Peyer's patch (tissue), 4 donors: ENCODE measurements at regions not wholly inside any gene's neighbourhood (a gene's known extent, or its start where the extent isn't known, plus 50 kb on each side); places are given as distances from the start of the nearest gene placed in this dataset.
"Not testable (repeated sequence)": the region's sequence is repeated elsewhere in the genome, so short reads cannot be mapped to it uniquely, and the experiment has no call there.

Source experiments
- DNase-seq, 3 donors: peaks; one replicate each; pipeline ENCODE4 v3.0.0-alpha.2; 2017 to 2019
- H3K27ac ChIP-seq, 4 donors: fragments of 200-600 bp; sonication (generic); one replicate each; pipeline ENCODE4 v1.5.1; 2016 to 2019
- H3K27me3 ChIP-seq, 2 donors: fragments of 200-600 bp; sonication (generic); one replicate each; pipeline ENCODE4 v1.5.1; 2019
- H3K36me3 ChIP-seq, 3 donors: fragments of 200-600 bp; sonication (generic); one replicate each; pipeline ENCODE4 v1.5.1; 2016 to 2019
- H3K4me1 ChIP-seq, 4 donors: fragments of 200-600 bp; sonication (generic); one replicate each; pipeline ENCODE4 v1.5.1; 2016 to 2019
- H3K4me3 ChIP-seq, 4 donors: fragments of 200-600 bp; sonication (generic); 1 replicate in 3 of 4; 2 replicates in 1 of 4; pipeline ENCODE4 v1.5.1; 2016 to 2019; ENCODE audit warnings: mild to moderate bottlenecking in 1 of 4
- H3K9me3 ChIP-seq, 4 donors: fragments of 200-600 bp; sonication (generic); one replicate each; pipeline ENCODE4 v1.5.1; 2016 to 2019; ENCODE audit warnings: mild to moderate bottlenecking in 1 of 4
- CTCF ChIP-seq, 6 experiments: fragments of 450-650 bp in 4 of 6; fragments of 200-600 bp in 2 of 6; sonication (generic) in 1 of 6; IDR thresholded peaks; one replicate each; pipeline ENCODE4 v1.5.1; 2017 to 2019; ENCODE audit warnings: antibody characterized with exemption in 6 of 6, mild to moderate bottlenecking in 3 of 6, moderate library complexity in 1 of 6
- POLR2A ChIP-seq, 2 donors: fragments of 450-650 bp; IDR thresholded peaks; one replicate each; pipeline ENCODE4 v1.5.1; 2017; ENCODE audit warnings: antibody characterized with exemption in 2 of 2, mild to moderate bottlenecking in 2 of 2, moderate library complexity in 2 of 2

GRCh38 chr2:62654876-62655359, 50.6 kb upstream of the EHBP1 start:
- H3K4me3 ChIP-seq = no peak overlapping the region
- DNase-seq = no peak
- no peaks in the 10 kb centered on the region for H3K9me3 ChIP-seq
- H3K36me3 ChIP-seq = no peaks in the 10 kb centered on the region
- TF ChIP-seq CTCF (IDR thresholded peaks at IDR 0.05) (no peak), POLR2A (IDR thresholded peaks at IDR 0.05) (no peak)
- no peaks in the 10 kb centered on the region for H3K27me3 ChIP-seq
- no peaks in the 10 kb centered on the region for H3K4me1 ChIP-seq
- H3K27ac ChIP-seq = no peak overlapping the region

- H3K36me3 ChIP-seq = no peaks in the 10 kb centered on the region
- no peaks in the 10 kb centered on the region for H3K9me3 ChIP-seq
- H3K27ac ChIP-seq = no peak overlapping the region
- H3K27me3 ChIP-seq = no peaks in the 10 kb centered on the region
- TF ChIP-seq POLR2A (IDR thresholded peaks at IDR 0.05) (no peak), CTCF (IDR thresholded peaks at IDR 0.05) (no peak)
- no peak for DNase-seq
- no peaks in the 10 kb centered on the region for H3K4me1 ChIP-seq
- no peak overlapping the region for H3K4me3 ChIP-seq
Measured at GRCh38 chr2:62654423-62654791, 51.1 kb upstream of the EHBP1 start.

- H3K27me3 ChIP-seq = no peaks in the 10 kb centered on the region
- no peaks in the 10 kb centered on the region for H3K4me1 ChIP-seq
- TF ChIP-seq POLR2A (IDR thresholded peaks at IDR 0.05) = no peak
- no peak for TF ChIP-seq CTCF (IDR thresholded peaks at IDR 0.05)
- no peak overlapping the region for H3K27ac ChIP-seq
- DNase-seq = no peak
- no peaks in the 10 kb centered on the region for H3K9me3 ChIP-seq
- H3K4me3 ChIP-seq = no peak overlapping the region
- no peaks in the 10 kb centered on the region for H3K36me3 ChIP-seq
Measured at GRCh38 chr2:62653582-62654422, 51.7 kb upstream of the EHBP1 start.

GRCh38 chr2:62649087-62649486, 56.4 kb upstream of the EHBP1 start:
- H3K36me3 ChIP-seq, H3K4me1 ChIP-seq, H3K27ac ChIP-seq, DNase-seq, H3K4me3 ChIP-seq, H3K27me3 ChIP-seq, H3K9me3 ChIP-seq: not testable (repeated sequence)

- no peak overlapping the region for H3K27ac ChIP-seq
- no peaks in the 10 kb centered on the region for H3K36me3 ChIP-seq
- H3K27me3 ChIP-seq = no peaks in the 10 kb centered on the region
- no peak for DNase-seq
- no peak overlapping the region for H3K4me3 ChIP-seq
- no peak for TF ChIP-seq POLR2A (IDR thresholded peaks at IDR 0.05)
- no peak for TF ChIP-seq CTCF (IDR thresholded peaks at IDR 0.05)
- H3K9me3 ChIP-seq = no peaks in the 10 kb centered on the region
- peaks cover 0 to 7% (median 0%) of the 10 kb centered on the region in 4 donors for H3K4me1 ChIP-seq
Measured at GRCh38 chr2:62643100-62643471, 62.4 kb upstream of the EHBP1 start.

GRCh38 chr2:62642429-62643099, 62.9 kb upstream of the EHBP1 start:
- H3K27ac ChIP-seq = no peak overlapping the region
- no peak overlapping the region for H3K4me3 ChIP-seq
- TF ChIP-seq POLR2A (IDR thresholded peaks at IDR 0.05) = no peak
- TF ChIP-seq CTCF (IDR thresholded peaks at IDR 0.05) = no peak
- no peaks in the 10 kb centered on the region for H3K9me3 ChIP-seq
- no peaks in the 10 kb centered on the region for H3K27me3 ChIP-seq
- H3K4me1 ChIP-seq = peaks cover 0 to 7% (median 0%) of the 10 kb centered on the region in 4 donors
- no peak for DNase-seq
- no peaks in the 10 kb centered on the region for H3K36me3 ChIP-seq
